Neural cell (in vitro differentiated cells): ENCODE measurements at regions not wholly inside any gene's neighbourhood (a gene's known extent, or its start where the extent isn't known, plus 50 kb on each side); places are given as distances from the start of the nearest gene placed in this dataset.

Experiments used
- CTCF ChIP-seq: fragments of 450-650 bp; IDR thresholded peaks from 2 replicates; pipeline ENCODE4 v1.5.1; 2014; ENCODE audit warnings: antibody characterized with exemption, mild to moderate bottlenecking, moderate library complexity; ENCODE audit not compliant: poor library complexity, severe bottlenecking
- EP300 ChIP-seq: fragments of 450-650 bp; conservative IDR thresholded peaks from 2 replicates; pipeline ENCODE4 v1.6.1; 2014; ENCODE audit warnings: antibody characterized with exemption, mild to moderate bottlenecking, moderate library complexity; ENCODE audit not compliant: poor library complexity, severe bottlenecking
- EZH2 ChIP-seq: fragments of 200-600, 300-800 bp; shearing (Covaris generic), sonication (generic); IDR thresholded peaks from 2 replicates; pipeline ENCODE4 v1.6.1; 2014; ENCODE audit warnings: antibody characterized with exemption, low read length, borderline replicate concordance, mild to moderate bottlenecking; ENCODE audit not compliant: insufficient read depth, poor library complexity, severe bottlenecking
- MXI1 ChIP-seq: fragments of 450-650 bp; conservative IDR thresholded peaks from 2 replicates; pipeline ENCODE4 v1.6.1; 2014; ENCODE audit warnings: antibody characterized with exemption, mild to moderate bottlenecking; ENCODE audit not compliant: poor library complexity, severe bottlenecking
- POLR2AphosphoS5 ChIP-seq: IDR thresholded peaks from 2 replicates; pipeline ENCODE4 v1.6.1; 2012
- RAD21 ChIP-seq: fragments of 450-650 bp; conservative IDR thresholded peaks from 2 replicates; pipeline ENCODE4 v1.6.1; 2014; ENCODE audit warnings: antibody characterized with exemption, mild to moderate bottlenecking, moderate library complexity
- REST ChIP-seq: IDR thresholded peaks from 2 replicates; pipeline ENCODE4 v1.6.1; 2012; ENCODE audit warnings: borderline replicate concordance
- SMC3 ChIP-seq: fragments of 450-650 bp; conservative IDR thresholded peaks from 2 replicates; pipeline ENCODE4 v1.6.1; 2014; ENCODE audit warnings: antibody characterized with exemption, mild to moderate bottlenecking, moderate library complexity; ENCODE audit not compliant: poor library complexity
- TAF1 ChIP-seq: IDR thresholded peaks from 2 replicates; pipeline ENCODE4 v1.6.1; 2012; ENCODE audit warnings: low read depth

GRCh38 chr18:45384137-45384961 is 230.9 kb upstream of the SLC14A2 start:
- peak; percentile 84 for TF ChIP-seq CTCF
- no peak for TF ChIP-seq REST
- peak; percentile 11 for TF ChIP-seq EP300
- no peak for TF ChIP-seq POLR2AphosphoS5
- no peak for TF ChIP-seq TAF1
- no peak for TF ChIP-seq EZH2
- peak; percentile 93 for TF ChIP-seq SMC3
- TF ChIP-seq RAD21: peak; percentile 92
- TF ChIP-seq MXI1: peak; percentile 15
